ENCODE measurements at regions not wholly inside any gene's neighbourhood (a gene's known extent, or its start where the extent isn't known, plus 50 kb on each side); places are given as distances from the start of the nearest gene placed in this dataset.

DNA sequence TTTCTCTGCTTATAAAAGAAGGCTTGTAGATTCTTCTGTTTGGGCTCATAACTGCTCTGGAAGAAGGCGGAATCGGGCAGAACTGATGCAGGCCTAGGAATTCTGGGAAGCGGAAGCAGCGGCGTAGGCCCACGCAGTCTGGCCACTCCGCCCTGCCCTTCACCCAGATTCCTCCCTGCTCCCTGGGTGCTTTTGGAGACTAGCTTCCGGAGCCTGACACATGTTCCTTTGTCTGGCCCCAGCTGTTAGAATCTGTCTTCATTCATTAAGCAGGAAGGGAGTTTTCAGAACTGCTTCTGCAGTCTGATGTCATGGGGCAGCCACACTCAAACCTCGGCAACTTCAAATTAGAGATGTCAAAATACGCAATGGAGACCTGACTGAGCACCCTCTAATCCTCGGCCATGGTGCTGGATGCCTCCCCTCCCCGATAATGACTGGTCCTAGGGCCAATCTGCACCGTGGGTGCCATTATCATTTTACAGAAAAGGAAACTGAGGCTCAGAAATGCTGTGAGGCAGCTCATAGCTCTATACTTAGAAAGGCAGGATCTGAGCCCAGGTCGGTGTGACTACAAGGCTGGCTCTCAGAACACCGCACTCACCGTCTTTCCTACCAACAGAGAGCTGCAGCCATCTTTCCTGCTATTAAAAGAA, 275.7 kb downstream of the MYCN start:
- TF ChIP-seq, protein P1, sequence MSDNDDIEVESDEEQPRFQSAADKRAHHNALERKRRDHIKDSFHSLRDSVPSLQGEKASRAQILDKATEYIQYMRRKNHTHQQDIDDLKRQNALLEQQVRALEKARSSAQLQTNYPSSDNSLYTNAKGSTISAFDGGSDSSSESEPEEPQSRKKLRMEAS (IDR thresholded peaks at IDR 0.05; ENCODE audit: low read depth, low read length), result no peak
- TF ChIP-seq POLR2A (IDR thresholded peaks at IDR 0.05; ENCODE audit: extremely low read depth, insufficient read length) (no peak), MYC (IDR thresholded peaks at IDR 0.05; ENCODE audit: low read depth, low read length) (no peak)
- TF ChIP-seq, protein P2, sequence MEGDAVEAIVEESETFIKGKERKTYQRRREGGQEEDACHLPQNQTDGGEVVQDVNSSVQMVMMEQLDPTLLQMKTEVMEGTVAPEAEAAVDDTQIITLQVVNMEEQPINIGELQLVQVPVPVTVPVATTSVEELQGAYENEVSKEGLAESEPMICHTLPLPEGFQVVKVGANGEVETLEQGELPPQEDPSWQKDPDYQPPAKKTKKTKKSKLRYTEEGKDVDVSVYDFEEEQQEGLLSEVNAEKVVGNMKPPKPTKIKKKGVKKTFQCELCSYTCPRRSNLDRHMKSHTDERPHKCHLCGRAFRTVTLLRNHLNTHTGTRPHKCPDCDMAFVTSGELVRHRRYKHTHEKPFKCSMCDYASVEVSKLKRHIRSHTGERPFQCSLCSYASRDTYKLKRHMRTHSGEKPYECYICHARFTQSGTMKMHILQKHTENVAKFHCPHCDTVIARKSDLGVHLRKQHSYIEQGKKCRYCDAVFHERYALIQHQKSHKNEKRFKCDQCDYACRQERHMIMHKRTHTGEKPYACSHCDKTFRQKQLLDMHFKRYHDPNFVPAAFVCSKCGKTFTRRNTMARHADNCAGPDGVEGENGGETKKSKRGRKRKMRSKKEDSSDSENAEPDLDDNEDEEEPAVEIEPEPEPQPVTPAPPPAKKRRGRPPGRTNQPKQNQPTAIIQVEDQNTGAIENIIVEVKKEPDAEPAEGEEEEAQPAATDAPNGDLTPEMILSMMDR (IDR thresholded peaks at IDR 0.05; ENCODE audit: low read depth, low read length), result no peak
- no peak overlapping the region for H3K4me3 ChIP-seq (ENCODE audit: low read depth, low read length)
- no peak for DNase-seq (ENCODE audit: low read depth)

DNA sequence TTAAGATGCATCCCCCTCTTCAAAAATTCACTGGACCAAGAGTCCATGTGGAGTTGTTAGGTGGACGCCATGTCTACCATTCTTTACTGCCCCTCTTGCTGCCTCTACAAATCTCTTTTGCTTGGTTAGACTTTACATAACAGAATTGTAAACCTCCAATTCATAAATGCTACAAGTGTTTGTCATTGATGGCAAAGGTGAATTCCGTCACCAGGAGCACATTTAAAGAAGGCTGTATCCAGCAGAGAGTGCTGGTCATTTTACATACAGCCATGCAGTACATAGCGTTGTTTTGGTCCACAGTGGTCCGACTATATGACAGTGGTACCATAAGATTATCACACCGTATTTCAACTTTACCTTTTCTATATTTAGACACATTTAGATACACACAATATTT, 274.5 kb downstream of the MYCN start:
- TF ChIP-seq, protein P2 (IDR thresholded peaks at IDR 0.05; ENCODE audit: low read depth, low read length), result no peak
- TF ChIP-seq, protein P1 (IDR thresholded peaks at IDR 0.05; ENCODE audit: low read depth, low read length), result no peak
- TF ChIP-seq MYC (IDR thresholded peaks at IDR 0.05; ENCODE audit: low read depth, low read length) (no peak), POLR2A (IDR thresholded peaks at IDR 0.05; ENCODE audit: extremely low read depth, insufficient read length) (no peak)
- no peak overlapping the region for H3K4me3 ChIP-seq (ENCODE audit: low read depth, low read length)
- DNase-seq (ENCODE audit: low read depth), result no peak

DNA sequence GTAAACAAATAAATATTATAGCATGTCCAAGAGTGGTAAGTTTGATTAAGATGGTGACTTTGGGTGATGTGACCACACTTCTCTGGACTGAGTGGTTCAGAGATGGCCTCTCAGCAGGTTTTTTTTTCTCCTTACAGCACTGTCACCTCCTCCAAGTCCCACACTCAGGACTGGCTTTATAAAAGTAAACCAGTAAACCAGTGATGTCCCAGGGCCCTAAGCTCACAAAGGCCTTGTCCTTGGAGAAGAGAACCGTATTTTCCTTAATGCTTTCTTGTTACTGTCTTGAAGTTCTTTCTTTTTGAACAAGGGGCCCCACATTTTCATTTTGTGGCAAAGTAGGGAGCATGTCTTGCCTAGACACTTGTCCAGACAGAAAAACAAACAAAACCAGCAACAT, 274.0 kb downstream of the MYCN start:
- no peak for DNase-seq (ENCODE audit: low read depth)
- H3K4me3 ChIP-seq (ENCODE audit: low read depth, low read length), result no peak overlapping the region
- TF ChIP-seq MYC (IDR thresholded peaks at IDR 0.05; ENCODE audit: low read depth, low read length), result no peak
- TF ChIP-seq, protein P1 (IDR thresholded peaks at IDR 0.05; ENCODE audit: low read depth, low read length), result no peak
- TF ChIP-seq POLR2A (IDR thresholded peaks at IDR 0.05; ENCODE audit: extremely low read depth, insufficient read length), result no peak
- TF ChIP-seq, protein P2 (IDR thresholded peaks at IDR 0.05; ENCODE audit: low read depth, low read length), result no peak

DNA sequence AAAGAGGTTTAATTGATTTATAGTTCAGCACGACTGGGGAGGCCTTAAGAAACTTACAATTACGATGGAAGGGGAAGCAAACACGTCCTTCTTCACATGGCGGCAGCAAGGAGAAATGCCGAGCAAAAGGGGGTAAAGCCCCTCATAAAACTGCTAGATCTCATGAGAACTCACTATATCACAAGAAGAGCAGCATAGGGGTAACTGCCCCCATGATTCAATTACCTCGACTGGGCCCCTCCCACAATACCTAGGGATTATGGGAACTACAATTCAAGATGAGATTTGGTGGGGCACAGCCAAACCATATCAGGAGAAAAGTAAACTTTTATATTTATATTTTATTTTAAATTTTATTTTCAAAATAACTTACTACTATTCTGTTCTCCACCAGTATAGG, 272.0 kb downstream of the MYCN start:
- no peak for DNase-seq (ENCODE audit: low read depth)
- TF ChIP-seq MYC (IDR thresholded peaks at IDR 0.05; ENCODE audit: low read depth, low read length) (no peak), POLR2A (IDR thresholded peaks at IDR 0.05; ENCODE audit: extremely low read depth, insufficient read length) (no peak)
- TF ChIP-seq, protein P1 (IDR thresholded peaks at IDR 0.05; ENCODE audit: low read depth, low read length), result no peak
- TF ChIP-seq, protein P2 (IDR thresholded peaks at IDR 0.05; ENCODE audit: low read depth, low read length), result no peak
- H3K4me3 ChIP-seq (ENCODE audit: low read depth, low read length), result no peak overlapping the region

DNA sequence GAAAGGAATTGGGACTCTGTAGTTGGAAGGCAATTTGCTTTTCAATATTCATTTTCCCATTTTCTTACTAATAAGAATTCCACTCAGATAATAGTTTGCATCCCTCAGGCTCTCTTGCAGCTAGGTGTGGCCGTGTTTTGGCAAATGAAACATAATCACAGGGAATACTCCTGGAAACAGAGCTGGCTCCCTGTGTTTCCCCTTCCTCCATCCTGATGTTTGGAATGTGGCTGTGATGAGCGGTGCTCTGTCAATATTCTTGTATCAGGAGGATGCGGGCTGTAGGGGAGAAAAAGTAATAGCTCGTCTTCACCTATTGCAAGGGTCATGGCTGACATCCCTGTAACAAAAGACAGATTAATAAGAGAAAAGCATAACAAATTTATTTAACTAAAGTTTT, 271.0 kb downstream of the MYCN start:
- no peak for DNase-seq (ENCODE audit: low read depth)

More for the DNA sequence above, 271.0 kb downstream of the MYCN start:
- H3K4me3 ChIP-seq (ENCODE audit: low read depth, low read length), result no peak overlapping the region
- TF ChIP-seq, protein P1 (IDR thresholded peaks at IDR 0.05; ENCODE audit: low read depth, low read length), result no peak
- no peak for TF ChIP-seq POLR2A (IDR thresholded peaks at IDR 0.05; ENCODE audit: extremely low read depth, insufficient read length)
- TF ChIP-seq, protein P2 (IDR thresholded peaks at IDR 0.05; ENCODE audit: low read depth, low read length), result no peak
- TF ChIP-seq MYC (IDR thresholded peaks at IDR 0.05; ENCODE audit: low read depth, low read length), result no peak

Measured in NB4 (cell line).